Right atrium auricular region (tissue), 2 donors: ENCODE measurements at regions not wholly inside any gene's neighbourhood (a gene's known extent, or its start where the extent isn't known, plus 50 kb on each side); places are given as distances from the start of the nearest gene placed in this dataset.

Experiments
- DNase-seq: peaks from one replicate; pipeline ENCODE4 v3.0.0-alpha.2; 2019; ENCODE audit warnings: low spot score
- H3K27ac ChIP-seq, 2 donors: fragments of 200-600 bp; sonication (generic); 1 replicate in 1 of 2; 2 replicates in 1 of 2; pipeline ENCODE4 v1.5.1; 2016 to 2019
- H3K27me3 ChIP-seq, 2 donors: fragments of 200-600 bp; sonication (generic); one replicate each; pipeline versions ENCODE4 v1.5.1 to v1.6.0; 2017 to 2019
- H3K36me3 ChIP-seq: fragments of 200-600 bp; sonication (generic); one replicate; pipeline ENCODE4 v1.5.1; 2016
- H3K4me1 ChIP-seq, 2 donors: fragments of 200-600 bp; sonication (generic); one replicate each; pipeline versions ENCODE4 v1.5.1 to v1.6.0; 2017 to 2019
- H3K4me3 ChIP-seq, 2 donors: fragments of 200-600 bp; sonication (generic); 1 replicate in 1 of 2; 2 replicates in 1 of 2; pipeline ENCODE4 v1.5.1; 2017 to 2019; ENCODE audit warnings: mild to moderate bottlenecking in 1 of 2, moderate library complexity in 1 of 2
- H3K9me3 ChIP-seq, 2 donors: fragments of 200-600 bp; sonication (generic); one replicate each; pipeline ENCODE4 v1.5.1; 2019
- TF ChIP-seq, protein P1 (sequence below), 2 donors: fragments of 200-600 bp; sonication (generic); IDR thresholded peaks; one replicate each; pipeline ENCODE4 v1.5.1; 2019; ENCODE audit warnings: antibody characterized with exemption in 2 of 2

DNA sequence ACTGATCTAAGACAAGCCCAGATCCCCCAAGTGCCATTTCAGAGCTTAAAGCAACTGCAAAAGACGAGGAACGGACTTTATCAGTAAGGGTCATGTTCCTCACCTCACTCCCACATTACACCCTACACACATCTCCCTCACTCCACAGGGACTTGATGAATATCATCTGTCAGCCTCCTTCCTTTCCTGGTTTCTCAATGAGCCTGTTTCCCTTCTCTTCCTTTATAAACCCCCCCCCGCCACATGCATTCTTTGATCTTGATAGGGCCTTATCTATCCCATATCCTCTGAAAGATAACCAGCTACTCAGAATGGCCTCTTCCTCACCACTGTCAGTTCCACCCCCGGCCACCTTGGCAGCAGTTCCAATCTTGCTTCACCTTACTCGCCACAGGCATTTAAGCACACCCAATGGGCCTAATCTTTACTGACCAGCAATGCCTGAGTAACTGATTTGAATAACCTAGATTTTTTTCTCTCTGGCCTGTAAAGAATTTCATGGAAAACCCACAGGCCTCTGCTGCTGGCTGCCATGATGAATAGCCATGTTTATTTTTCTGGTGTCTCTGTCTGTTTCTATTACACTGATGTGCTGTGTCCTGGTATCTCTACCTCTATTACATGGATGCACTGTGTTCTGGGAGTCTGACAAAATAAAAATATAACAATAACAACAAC is 138.7 kb downstream of the PHLDA1 start:
- no peak overlapping the region for H3K27ac ChIP-seq
- DNase-seq, result no peak
- no peaks in the 10 kb centered on the region for H3K4me1 ChIP-seq
- H3K9me3 ChIP-seq, result no peaks in the 10 kb centered on the region
- H3K36me3 ChIP-seq, result no peaks in the 10 kb centered on the region
- TF ChIP-seq, protein P1, sequence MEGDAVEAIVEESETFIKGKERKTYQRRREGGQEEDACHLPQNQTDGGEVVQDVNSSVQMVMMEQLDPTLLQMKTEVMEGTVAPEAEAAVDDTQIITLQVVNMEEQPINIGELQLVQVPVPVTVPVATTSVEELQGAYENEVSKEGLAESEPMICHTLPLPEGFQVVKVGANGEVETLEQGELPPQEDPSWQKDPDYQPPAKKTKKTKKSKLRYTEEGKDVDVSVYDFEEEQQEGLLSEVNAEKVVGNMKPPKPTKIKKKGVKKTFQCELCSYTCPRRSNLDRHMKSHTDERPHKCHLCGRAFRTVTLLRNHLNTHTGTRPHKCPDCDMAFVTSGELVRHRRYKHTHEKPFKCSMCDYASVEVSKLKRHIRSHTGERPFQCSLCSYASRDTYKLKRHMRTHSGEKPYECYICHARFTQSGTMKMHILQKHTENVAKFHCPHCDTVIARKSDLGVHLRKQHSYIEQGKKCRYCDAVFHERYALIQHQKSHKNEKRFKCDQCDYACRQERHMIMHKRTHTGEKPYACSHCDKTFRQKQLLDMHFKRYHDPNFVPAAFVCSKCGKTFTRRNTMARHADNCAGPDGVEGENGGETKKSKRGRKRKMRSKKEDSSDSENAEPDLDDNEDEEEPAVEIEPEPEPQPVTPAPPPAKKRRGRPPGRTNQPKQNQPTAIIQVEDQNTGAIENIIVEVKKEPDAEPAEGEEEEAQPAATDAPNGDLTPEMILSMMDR (IDR thresholded peaks at IDR 0.05), result no peak
- no peak overlapping the region for H3K4me3 ChIP-seq
- no peaks in the 10 kb centered on the region for H3K27me3 ChIP-seq

DNA sequence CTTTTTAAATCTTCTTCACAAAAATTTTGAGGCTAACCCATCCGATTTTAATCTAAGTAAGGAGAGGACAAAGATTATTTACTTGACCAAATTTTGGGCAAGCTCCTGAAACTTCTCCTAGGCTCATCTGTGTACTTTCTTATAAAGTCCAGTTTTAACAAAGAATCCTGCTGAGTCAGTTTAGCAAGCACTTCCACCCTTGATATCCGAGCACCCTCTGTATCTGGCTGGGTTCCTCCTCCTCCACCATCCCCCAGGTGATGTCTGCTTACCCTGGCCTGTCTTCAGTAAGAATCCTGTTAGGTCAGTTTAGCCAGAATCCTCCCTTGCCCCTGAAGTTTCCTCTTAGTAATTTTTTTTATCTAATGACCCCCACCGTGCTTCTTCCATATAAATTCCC is 140.5 kb downstream of the PHLDA1 start:
- TF ChIP-seq, protein P1 (IDR thresholded peaks at IDR 0.05), result no peak
- H3K4me3 ChIP-seq, result no peak overlapping the region
- no peaks in the 10 kb centered on the region for H3K4me1 ChIP-seq

GRCh38 chr12:75890660-75891059 is 140.9 kb downstream of the PHLDA1 start:
- no peak for DNase-seq
- H3K27me3 ChIP-seq, result no peaks in the 10 kb centered on the region
- no peaks in the 10 kb centered on the region for H3K36me3 ChIP-seq
- H3K27ac ChIP-seq, result no peak overlapping the region
- TF ChIP-seq, protein P1 (IDR thresholded peaks at IDR 0.05), result no peak
- no peak overlapping the region for H3K4me3 ChIP-seq
- H3K9me3 ChIP-seq, result no peaks in the 10 kb centered on the region
- no peaks in the 10 kb centered on the region for H3K4me1 ChIP-seq

More for the DNA sequence above, 140.5 kb downstream of the PHLDA1 start:
- Histone ChIP-seq H3K36me3 (no peaks in the 10 kb centered on the region), H3K27ac (no peak overlapping the region), H3K27me3 (no peaks in the 10 kb centered on the region), H3K9me3 (no peaks in the 10 kb centered on the region)
- no peak for DNase-seq

- H3K9me3 ChIP-seq, result no peaks in the 10 kb centered on the region
- no peaks in the 10 kb centered on the region for H3K27me3 ChIP-seq
- H3K4me3 ChIP-seq, result no peak overlapping the region
- H3K36me3 ChIP-seq, result no peaks in the 10 kb centered on the region
- DNase-seq, result no peak
- TF ChIP-seq, protein P1 (IDR thresholded peaks at IDR 0.05), result no peak
- no peaks in the 10 kb centered on the region for H3K4me1 ChIP-seq
- no peak overlapping the region for H3K27ac ChIP-seq
Measured at GRCh38 chr12:75890141-75890540, 141.4 kb downstream of the PHLDA1 start.

DNA sequence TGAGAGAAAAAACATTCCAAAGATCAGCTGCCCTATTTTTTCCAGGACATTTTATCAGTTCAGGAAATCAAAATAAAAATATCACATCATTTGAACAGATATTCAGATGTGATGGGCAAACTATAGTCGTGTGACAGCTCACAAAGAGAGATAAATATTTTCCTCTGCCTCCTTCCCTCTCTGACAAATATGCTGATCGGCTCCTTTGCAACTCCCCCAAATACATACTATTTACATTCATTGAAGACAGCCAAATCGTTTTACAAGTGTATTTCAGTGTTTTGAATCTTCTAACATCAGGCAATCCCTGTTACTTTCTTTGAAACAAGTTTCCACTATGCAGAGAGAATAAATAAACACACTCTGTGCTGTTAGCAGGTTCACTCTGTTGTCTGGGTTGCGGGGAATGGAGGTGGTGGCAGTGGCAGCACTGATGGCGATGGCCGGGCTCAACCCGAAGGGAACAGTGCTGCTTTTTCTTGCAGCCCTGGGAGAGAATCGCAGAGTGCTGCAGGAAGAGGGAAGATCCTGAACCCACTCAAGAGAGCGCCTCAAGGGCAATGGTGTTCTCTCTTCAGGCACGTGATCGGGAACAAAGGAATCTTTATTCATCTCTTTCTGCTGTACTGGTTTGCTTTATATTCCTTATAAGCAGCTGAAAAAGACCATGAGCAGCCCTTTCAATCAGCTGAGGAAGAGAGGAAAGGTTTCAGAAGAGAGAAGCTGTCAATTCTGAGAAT is 142.5 kb downstream of the PHLDA1 start:
- H3K36me3 ChIP-seq, result no peaks in the 10 kb centered on the region
- no peaks in the 10 kb centered on the region for H3K9me3 ChIP-seq
- no peaks in the 10 kb centered on the region for H3K27me3 ChIP-seq
- H3K4me3 ChIP-seq, result no peak overlapping the region
- no peak overlapping the region for H3K27ac ChIP-seq
- no peaks in the 10 kb centered on the region for H3K4me1 ChIP-seq
- TF ChIP-seq, protein P1 (IDR thresholded peaks at IDR 0.05), result no peak
- no peak for DNase-seq
